ENCODE measurements at regions not wholly inside any gene's neighbourhood (a gene's known extent, or its start where the extent isn't known, plus 50 kb on each side); places are given as distances from the start of the nearest gene placed in this dataset.
"Not testable (repeated sequence)": the region's sequence is repeated elsewhere in the genome, so short reads cannot be mapped to it uniquely, and the experiment has no call there.

GRCh38 chr7:35978816-35979640 is 174.0 kb upstream of the EEPD1 start:
- TF ChIP-seq POLR2A (IDR thresholded peaks at IDR 0.05); CTCF (IDR thresholded peaks at IDR 0.05 in 8 of 11, conservative IDR thresholded peaks at IDR 0.05 in 3 of 11); POLR2AphosphoS5 (IDR thresholded peaks at IDR 0.05): not testable (repeated sequence)

Data from spleen (tissue), 7 donors.